ENCODE measurements at regions not wholly inside any gene's neighbourhood (a gene's known extent, or its start where the extent isn't known, plus 50 kb on each side); places are given as distances from the start of the nearest gene placed in this dataset.
"Not testable (repeated sequence)": the region's sequence is repeated elsewhere in the genome, so short reads cannot be mapped to it uniquely, and the experiment has no call there.

DNA sequence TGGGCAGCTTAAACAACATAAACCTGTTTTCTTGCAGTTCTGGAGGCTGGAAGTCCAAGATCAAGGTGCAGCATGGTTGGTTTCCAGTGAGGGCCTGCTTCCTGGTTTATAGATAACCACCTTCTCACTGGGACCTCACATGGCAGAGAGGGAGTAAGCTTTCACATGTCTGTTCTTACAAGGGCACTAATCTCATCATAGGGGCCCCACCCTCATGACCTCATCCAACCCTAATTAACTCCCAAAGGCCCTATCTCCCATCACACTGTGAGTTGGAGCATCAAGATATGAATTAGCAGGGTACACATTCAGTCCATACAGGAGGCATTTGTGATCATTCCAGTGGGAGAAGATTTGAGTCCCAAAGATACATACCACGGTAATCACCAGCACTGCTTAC is 50.5 kb upstream of the GRIN2A start:
- DNase-seq, result no peak

DNA sequence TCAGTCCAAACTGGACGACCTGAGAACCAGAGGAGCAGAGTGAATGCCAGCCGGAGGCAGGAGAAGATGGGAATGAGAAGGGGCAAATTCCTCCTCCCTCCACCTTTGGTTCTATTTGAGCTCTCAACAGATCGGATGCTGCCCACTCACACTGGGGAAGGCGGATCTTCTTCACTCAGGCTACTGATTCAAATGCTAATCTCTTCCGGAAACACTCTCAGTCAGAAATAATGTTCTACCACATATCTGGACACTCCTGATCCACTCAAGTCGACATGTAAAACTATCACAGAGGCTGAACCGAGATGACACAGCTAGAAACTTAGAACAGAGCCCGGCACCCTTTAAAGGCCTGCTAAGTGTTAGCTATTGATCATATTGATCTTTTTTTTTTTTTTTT is 57.4 kb upstream of the GRIN2A start:
- DNase-seq, result no peak

GRCh38 chr16:10240854-10241613 is 58.8 kb upstream of the GRIN2A start:
- no peak for DNase-seq

GRCh38 chr16:10242097-10242496 is 59.9 kb upstream of the GRIN2A start:
- no peak for DNase-seq

- DNase-seq, result no peak
These were observed 60.7 kb upstream of the GRIN2A start for GRCh38 chr16:10242916-10243315.

GRCh38 chr16:10245002-10245401 is 62.8 kb upstream of the GRIN2A start:
- DNase-seq, result no peak

DNA sequence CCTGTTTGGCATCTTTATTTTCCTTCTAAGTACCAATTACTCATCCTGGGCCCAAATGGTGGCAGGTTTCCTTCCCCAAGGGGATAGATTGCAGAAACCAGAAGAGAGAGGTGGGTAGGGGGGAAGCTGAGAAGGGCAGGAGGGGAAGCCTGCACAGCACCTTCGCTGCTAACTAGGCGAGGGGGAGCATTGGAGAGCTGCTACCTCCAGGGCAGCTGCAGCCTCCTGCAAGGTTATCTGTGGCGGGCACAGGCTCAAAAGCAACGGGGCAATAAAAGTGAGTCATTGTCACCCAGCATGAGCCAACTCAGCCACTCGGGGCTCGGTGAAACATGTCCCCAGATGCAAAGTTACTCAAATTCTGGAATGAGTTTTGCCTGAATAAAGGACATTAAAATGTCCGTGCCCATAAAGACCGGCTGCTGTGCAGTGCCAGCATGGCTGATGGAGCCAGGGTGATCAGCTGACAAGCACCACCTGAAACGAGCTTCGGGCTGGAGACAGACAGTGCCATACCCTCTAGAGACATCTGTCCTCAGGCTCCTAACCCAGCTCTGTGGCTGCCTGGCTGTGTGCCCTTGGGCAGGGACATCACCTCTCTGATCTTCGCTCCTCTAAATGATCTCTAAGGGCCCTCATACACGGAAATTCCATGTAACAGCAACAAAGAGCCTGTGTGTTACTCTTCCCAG is 68.1 kb upstream of the GRIN2A start:
- no peak for DNase-seq

- no peak for DNase-seq
These were observed 69.9 kb upstream of the GRIN2A start for GRCh38 chr16:10252155-10252554.

GRCh38 chr16:10253409-10253808 is 71.2 kb upstream of the GRIN2A start:
- peak; percentile 32 for DNase-seq

DNA sequence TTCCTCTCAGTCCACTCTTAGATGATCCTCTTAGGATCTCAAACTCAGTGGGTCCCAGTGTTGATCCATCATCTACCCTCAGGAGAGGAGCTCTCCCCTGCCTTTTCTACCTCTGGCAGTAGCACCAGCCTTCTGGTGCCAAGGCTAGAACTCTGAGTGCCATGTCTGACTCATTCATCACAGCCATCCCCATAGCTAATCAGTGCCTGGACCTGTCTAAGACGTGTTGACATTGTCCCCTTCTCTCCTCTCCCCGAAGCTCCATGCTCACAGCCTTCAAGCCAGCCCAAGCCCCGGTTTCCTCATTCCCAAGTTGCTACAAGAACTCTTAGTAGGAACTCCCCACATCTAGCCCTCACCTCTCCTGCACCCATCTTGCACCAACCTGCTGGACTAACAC is 73.5 kb upstream of the GRIN2A start:
- no peak for DNase-seq

DNA sequence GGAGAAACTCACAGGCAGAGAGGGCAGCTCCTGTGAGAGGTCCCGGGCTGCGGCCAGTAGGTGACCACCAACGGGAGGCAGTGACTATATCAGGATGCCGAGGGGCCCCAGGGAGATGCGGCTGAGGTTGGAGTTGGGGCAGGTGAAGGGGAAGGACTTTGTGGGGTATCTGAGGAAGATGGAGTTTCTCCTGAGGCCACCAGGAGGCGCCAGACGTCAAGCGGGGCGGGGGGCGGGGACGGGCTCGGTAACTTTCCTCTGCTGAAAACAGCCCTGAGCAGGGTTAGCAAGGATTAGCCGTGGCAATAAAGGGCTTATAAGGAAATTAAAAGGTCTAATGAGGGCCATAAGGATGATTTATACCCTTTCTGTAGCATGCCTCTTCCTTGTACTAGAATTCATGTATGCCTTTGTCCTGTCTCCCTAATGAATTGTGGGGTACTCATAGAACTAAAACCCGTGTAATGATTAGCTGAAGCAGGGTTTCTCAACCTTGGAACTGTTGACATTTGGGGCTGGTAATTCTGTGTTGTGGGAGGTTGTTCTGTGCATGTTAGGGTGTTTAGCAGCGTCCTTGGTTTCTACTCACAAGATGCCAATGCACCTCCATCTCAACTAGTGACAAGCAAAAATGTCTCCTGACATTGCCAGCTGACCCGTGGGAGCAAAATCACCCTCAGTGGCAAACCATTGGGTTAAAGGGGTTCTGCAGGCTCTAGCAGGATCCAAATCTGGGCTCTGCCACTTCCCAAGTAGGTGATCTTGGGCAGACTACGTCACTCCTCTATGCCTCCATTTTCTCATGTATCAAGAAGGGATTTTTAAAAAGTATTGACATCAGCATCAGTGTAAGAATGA is 74.8 kb upstream of the GRIN2A start:
- peak; percentile 65 for DNase-seq

DNA sequence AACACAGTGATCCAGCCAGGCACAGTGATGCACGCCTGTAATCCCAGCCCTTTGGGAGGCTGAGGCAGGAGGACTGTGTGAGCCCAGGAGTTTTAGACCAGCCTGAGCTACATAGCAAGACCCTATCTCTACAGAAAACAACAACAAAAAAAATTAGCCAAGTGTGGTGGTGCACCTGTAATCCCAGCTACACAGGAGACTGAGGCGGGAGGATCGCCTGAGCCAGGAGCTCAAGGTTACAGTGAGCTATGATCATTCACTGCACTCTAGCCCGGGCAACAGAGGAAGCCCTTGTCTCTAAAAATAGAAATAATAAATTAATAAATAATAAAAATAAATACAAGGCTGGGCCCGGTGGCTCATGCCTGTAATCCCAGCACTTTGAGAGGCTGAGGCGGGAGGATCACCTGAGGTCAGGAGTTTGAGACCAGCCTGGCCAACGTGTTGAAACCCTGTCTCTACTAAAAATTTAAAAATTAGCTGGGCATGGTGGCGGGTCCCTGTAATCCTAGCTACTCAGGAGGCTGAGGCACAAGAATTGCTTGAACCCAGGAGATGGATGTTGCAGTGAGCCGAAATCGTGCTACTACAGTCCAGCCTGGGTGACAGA is 75.5 kb upstream of the GRIN2A start:
- not testable (repeated sequence) for DNase-seq

- DNase-seq, result not testable (repeated sequence)
These were observed 76.8 kb upstream of the GRIN2A start for GRCh38 chr16:10258930-10259603.

- no peak for DNase-seq
These were observed 78.8 kb upstream of the GRIN2A start for GRCh38 chr16:10261077-10261476.

- DNase-seq, result not testable (repeated sequence)
These were observed 79.3 kb upstream of the GRIN2A start for GRCh38 chr16:10261526-10261925.

- no peak for DNase-seq
These were observed 80.3 kb upstream of the GRIN2A start for GRCh38 chr16:10262377-10263132.

DNA sequence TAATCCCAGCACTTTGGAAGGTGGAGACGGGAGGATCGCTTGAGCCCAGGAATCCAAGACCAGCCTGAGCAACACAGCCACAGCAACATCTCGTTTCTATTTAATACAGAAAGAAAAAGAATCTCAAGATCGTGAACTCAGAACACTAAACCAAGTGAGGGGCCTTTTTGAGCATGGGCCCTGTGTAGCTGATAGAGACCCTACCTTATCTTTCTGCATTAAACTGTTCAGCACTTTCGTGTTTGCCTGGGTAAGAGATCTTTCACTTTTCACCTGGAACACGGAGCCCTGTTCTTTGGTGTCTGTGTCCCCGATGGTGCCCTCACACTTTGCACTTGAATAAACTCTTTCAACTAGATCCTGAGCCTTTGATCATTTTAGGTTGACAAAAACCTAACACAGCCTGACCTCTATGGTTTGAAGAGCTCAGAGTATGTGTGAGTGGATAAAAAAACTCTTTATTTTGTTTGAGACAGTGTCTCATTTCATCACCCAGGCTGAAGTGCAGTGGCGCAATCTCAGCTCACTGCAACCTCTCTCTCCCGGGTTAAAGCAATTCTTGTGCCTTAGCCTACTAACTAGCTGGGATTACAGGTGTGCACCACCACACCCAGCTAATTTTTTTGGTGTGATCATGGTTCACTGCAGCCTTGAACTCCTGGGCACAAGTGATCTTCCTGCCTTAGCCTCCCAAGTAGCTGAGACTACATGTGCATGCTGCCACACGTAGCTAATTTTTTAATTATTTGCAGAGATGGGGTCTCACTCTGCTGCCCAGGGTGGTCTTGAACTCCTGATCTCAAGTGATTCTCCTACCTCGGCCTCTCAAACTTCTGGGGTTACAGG is 83.8 kb upstream of the GRIN2A start:
- no peak for DNase-seq

DNA sequence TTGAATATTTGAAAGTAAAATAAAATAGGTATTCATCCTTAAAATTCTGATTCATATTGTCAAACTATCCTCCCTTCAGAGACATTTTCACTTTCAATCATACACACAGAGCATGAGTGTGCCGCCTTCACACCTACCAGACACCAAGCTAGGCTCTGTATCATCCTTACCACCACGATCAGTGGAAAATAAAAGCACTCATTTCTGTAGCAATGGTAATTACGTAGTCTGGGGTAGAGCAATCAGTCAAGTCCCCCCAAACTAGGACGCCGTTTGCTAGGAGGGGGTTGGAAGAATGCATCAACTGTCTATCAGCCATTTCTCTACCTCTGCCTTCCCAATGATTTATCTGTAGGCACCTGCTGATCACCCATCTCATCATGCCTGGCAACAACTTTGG is 84.6 kb upstream of the GRIN2A start:
- DNase-seq, result no peak

DNA sequence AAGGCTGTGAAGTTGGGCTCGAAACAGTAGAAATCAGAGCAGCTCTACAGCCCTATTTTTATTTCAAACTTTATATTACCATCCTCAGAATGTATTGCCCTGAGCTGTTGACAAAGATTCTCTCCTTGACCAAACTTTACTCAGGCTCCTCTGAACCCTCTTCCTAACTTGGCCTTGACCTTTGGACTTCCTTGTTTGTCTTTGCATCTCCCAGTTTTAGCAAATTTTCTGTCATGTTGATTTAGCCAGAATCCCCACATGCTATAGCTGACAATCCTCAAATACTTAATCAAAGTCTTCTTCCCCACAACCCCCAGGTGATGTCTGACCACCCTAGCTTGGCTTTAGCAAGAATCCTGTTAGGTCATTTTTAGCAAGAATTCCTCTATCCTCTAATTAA is 87.4 kb upstream of the GRIN2A start:
- no peak for DNase-seq

DNA sequence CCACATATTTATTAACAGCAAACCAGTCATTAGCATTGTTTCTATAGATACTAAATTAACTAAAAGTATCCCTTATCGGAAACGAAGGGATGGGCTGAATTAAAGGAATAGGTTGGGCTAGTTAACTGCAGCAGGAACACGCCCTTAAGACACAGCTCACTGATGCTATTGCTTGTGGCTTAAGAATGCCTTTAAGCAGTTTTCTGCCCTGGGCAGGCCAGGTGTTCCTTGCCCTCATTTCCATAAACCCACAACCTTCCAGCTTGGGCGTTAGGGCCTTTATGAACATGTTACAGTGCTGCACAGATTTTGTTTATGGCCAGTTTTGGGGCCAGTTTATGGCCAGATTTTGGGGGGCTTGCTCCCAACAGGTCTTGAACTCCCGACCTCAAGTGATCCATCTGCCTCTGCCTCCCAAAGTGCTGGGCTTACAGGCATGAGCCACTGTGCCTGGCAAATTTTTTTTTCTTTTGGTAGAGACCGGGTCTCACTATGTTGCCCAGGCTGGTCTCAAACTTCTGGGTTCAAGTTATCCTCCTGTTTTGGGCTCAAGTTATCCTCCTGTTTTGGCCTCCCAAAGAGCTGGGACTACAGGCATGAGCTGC is 90.1 kb upstream of the GRIN2A start:
- not testable (repeated sequence) for DNase-seq

Measured in tongue (tissue), 1 donor.